ENCODE measurements at regions not wholly inside any gene's neighbourhood (a gene's known extent, or its start where the extent isn't known, plus 50 kb on each side); places are given as distances from the start of the nearest gene placed in this dataset.

- H3K4me3 ChIP-seq: peak overlapping the region; percentile 42 to 57 (median 44)
- whole genome bisulfite sequencing (ENCODE audit: insufficient coverage, low coverage, low lambda C conversion rate, missing lambda C conversion rate): 3% methylated on average over 7 of the region's 7 CpGs
Measured at GRCh38 chr1:81305997-81306452, 494.7 kb upstream of the ADGRL2 start.

GRCh38 chr1:81304187-81304586, 496.5 kb upstream of the ADGRL2 start:
- DNase-seq (no peak), ATAC-seq (no peak)
- Histone ChIP-seq H3K27me3 (no peaks in the 10 kb centered on the region), H3K4me3 (no peak overlapping the region), H3K36me3 (no peaks in the 10 kb centered on the region), H3K27ac (no peak overlapping the region), H3K9me3 (no peaks in the 10 kb centered on the region), H3K4me1 (no peaks in the 10 kb centered on the region)
- intact Hi-C loops (cut with DNase I): no loop called here
- TF ChIP-seq, protein P1, sequence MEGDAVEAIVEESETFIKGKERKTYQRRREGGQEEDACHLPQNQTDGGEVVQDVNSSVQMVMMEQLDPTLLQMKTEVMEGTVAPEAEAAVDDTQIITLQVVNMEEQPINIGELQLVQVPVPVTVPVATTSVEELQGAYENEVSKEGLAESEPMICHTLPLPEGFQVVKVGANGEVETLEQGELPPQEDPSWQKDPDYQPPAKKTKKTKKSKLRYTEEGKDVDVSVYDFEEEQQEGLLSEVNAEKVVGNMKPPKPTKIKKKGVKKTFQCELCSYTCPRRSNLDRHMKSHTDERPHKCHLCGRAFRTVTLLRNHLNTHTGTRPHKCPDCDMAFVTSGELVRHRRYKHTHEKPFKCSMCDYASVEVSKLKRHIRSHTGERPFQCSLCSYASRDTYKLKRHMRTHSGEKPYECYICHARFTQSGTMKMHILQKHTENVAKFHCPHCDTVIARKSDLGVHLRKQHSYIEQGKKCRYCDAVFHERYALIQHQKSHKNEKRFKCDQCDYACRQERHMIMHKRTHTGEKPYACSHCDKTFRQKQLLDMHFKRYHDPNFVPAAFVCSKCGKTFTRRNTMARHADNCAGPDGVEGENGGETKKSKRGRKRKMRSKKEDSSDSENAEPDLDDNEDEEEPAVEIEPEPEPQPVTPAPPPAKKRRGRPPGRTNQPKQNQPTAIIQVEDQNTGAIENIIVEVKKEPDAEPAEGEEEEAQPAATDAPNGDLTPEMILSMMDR (IDR thresholded peaks at IDR 0.05): no peak
- no peak for TF ChIP-seq POLR2A (IDR thresholded peaks at IDR 0.05)

More at GRCh38 chr1:81305997-81306452, 494.7 kb upstream of the ADGRL2 start:
- TF ChIP-seq, protein P1 (IDR thresholded peaks at IDR 0.05): peak in 3 of 4 donors; percentile 33 to 49 (median 44)
- TF ChIP-seq POLR2A (IDR thresholded peaks at IDR 0.05): no peak
- Histone ChIP-seq H3K4me1 (no peaks in the 10 kb centered on the region), H3K36me3 (no peaks in the 10 kb centered on the region), H3K9me3 (no peaks in the 10 kb centered on the region), H3K27ac (peak overlapping the region in 2 of 3 donors; percentile 27 to 29), H3K27me3 (no peaks in the 10 kb centered on the region)
- ATAC-seq: peak; percentile 87 to 95 (median 92)
- DNase-seq: no peak
- intact Hi-C loops (cut with DNase I): no loop called here

DNA sequence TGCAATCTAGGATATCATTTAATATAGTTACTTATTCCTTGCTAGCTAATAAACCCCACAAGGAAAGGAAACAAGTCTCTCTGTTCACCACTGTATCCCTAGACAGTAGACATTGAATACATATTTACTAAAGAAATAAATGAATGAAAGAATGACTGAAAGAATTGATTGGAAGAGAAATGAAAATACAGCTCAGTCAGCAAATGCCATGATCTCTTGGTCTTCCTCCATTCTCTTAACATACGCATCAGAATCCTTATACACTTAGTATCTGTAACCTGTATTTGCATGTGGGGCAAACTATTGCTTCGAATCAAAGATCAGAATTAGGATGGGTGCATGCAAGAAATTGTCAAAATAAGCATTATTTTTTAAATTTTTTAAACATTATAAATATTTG, 500.8 kb upstream of the ADGRL2 start:
- no peak for ATAC-seq
- Histone ChIP-seq H3K27me3 (no peaks in the 10 kb centered on the region), H3K9me3 (no peaks in the 10 kb centered on the region), H3K4me3 (no peak overlapping the region), H3K4me1 (no peaks in the 10 kb centered on the region), H3K27ac (no peak overlapping the region), H3K36me3 (no peaks in the 10 kb centered on the region)
- intact Hi-C loops (cut with DNase I): no loop called here
- TF ChIP-seq, protein P1 (IDR thresholded peaks at IDR 0.05): no peak
- no peak for TF ChIP-seq POLR2A (IDR thresholded peaks at IDR 0.05)
- 83% methylated on average over 2 of the region's 2 CpGs for WGBS (ENCODE audit: insufficient coverage, low coverage, low lambda C conversion rate, missing lambda C conversion rate)
- no peak for DNase-seq

DNA sequence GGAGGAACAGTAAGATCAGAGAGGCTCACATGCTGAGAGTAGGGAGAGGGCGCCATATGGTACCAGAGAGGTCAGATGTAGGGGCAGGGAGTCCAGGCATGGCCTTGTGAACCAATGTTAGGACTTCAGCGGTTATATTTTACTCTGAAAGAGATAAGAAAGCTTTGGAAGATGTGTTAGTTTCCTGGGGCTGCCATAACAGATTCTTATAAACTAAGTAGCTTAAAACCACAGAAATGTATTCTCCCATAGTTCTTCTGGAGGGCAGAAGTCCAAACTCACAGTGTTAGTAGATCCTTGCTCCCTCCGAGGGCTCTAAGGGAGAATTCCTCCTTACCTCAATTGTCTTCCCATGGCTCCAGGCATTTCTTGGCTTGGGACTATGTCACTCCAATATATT, 502.5 kb upstream of the ADGRL2 start:
- no peaks in the 10 kb centered on the region for H3K27me3 ChIP-seq
- no peak overlapping the region for H3K4me3 ChIP-seq
- WGBS (ENCODE audit: insufficient coverage, low coverage, low lambda C conversion rate, missing lambda C conversion rate): 91% methylated on average over 2 of the region's 3 CpGs
- DNase-seq: no peak
- TF ChIP-seq, protein P1 (IDR thresholded peaks at IDR 0.05): no peak
- no peak for TF ChIP-seq POLR2A (IDR thresholded peaks at IDR 0.05)
- H3K4me1 ChIP-seq: no peaks in the 10 kb centered on the region
- H3K9me3 ChIP-seq: no peaks in the 10 kb centered on the region
- no peak overlapping the region for H3K27ac ChIP-seq
- H3K36me3 ChIP-seq: no peaks in the 10 kb centered on the region
- ATAC-seq: no peak
- intact Hi-C loops (cut with DNase I): no loop called here

GRCh38 chr1:81296601-81297000, 504.1 kb upstream of the ADGRL2 start:
- no peak for TF ChIP-seq POLR2A (IDR thresholded peaks at IDR 0.05)
- TF ChIP-seq, protein P1 (IDR thresholded peaks at IDR 0.05): no peak
- WGBS (ENCODE audit: insufficient coverage, low coverage, low lambda C conversion rate, missing lambda C conversion rate): 0% methylated on average over 1 of the region's 1 CpG
- Histone ChIP-seq H3K9me3 (no peaks in the 10 kb centered on the region), H3K36me3 (no peaks in the 10 kb centered on the region), H3K4me1 (no peaks in the 10 kb centered on the region), H3K27ac (no peak overlapping the region), H3K4me3 (no peak overlapping the region), H3K27me3 (no peaks in the 10 kb centered on the region)
- intact Hi-C loops (cut with DNase I): no loop called here
- DNase-seq (no peak), ATAC-seq (no peak)

All from right lobe of liver (tissue), 6 donors.